Stomach (tissue), 4 donors: ENCODE measurements at regions not wholly inside any gene's neighbourhood (a gene's known extent, or its start where the extent isn't known, plus 50 kb on each side); places are given as distances from the start of the nearest gene placed in this dataset.

Experiments used
- CTCF ChIP-seq, 7 experiments: fragments of 450-650 bp in 4 of 7; fragments of 200-600 bp in 3 of 7; sonication (generic) in 3 of 7; IDR thresholded peaks; one replicate each; pipeline ENCODE4 v1.5.1; 2016 to 2019; ENCODE audit warnings: antibody characterized with exemption in 7 of 7, control low read depth in 2 of 7, mild to moderate bottlenecking in 1 of 7
- POLR2AphosphoS5 ChIP-seq, 3 donors: sonication (generic); formaldehyde crosslinking; IDR thresholded peaks; one replicate each; pipeline ENCODE4 v1.6.1; 2016; ENCODE audit warnings: antibody characterized with exemption in 3 of 3

DNA sequence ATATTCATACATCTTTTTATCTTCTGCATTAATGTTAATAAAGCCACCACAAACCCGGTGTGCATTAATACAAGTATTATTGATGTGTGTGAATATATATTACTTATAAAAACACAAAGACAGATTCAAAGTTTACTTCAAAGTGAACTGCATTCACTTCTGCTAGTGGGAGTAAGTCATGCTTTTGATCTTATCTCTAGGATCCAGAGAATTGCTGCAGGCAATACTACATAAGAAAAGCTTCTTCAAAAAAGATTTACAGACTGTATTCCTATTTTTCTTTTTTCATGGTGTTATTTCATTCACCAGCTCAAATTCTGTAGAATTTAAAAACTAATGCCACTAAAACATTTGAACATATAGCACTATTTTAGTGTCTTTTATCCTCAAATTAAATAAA, 87.5 kb upstream of the CBLB start:
- TF ChIP-seq CTCF (IDR thresholded peaks at IDR 0.05) (no peak), POLR2AphosphoS5 (IDR thresholded peaks at IDR 0.05) (no peak)
